ENCODE measurements at regions not wholly inside any gene's neighbourhood (a gene's known extent, or its start where the extent isn't known, plus 50 kb on each side); places are given as distances from the start of the nearest gene placed in this dataset.

DNA sequence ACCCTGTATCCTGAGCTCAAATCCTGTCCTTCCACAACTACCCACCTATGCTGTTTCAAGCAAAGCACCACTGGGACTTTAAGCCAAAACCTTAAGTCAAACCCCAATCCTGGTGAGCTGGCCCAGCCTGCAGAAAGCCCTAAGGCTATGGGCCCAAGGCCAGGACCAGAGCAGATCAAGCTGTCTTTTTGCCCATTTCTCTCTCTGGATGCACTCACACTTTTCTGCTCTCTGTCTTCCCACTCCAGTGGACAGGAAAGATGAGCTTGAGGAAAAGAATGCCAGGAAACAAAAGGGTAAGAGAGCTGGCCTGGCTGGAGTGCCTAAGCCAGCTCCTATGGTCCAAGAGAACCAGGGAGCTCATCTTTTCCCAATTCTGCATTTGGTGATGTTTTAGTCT lies 284.3 kb upstream of the ISX start:
- TF ChIP-seq, protein P1, sequence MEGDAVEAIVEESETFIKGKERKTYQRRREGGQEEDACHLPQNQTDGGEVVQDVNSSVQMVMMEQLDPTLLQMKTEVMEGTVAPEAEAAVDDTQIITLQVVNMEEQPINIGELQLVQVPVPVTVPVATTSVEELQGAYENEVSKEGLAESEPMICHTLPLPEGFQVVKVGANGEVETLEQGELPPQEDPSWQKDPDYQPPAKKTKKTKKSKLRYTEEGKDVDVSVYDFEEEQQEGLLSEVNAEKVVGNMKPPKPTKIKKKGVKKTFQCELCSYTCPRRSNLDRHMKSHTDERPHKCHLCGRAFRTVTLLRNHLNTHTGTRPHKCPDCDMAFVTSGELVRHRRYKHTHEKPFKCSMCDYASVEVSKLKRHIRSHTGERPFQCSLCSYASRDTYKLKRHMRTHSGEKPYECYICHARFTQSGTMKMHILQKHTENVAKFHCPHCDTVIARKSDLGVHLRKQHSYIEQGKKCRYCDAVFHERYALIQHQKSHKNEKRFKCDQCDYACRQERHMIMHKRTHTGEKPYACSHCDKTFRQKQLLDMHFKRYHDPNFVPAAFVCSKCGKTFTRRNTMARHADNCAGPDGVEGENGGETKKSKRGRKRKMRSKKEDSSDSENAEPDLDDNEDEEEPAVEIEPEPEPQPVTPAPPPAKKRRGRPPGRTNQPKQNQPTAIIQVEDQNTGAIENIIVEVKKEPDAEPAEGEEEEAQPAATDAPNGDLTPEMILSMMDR (IDR thresholded peaks at IDR 0.05), result no peak
- no peak for TF ChIP-seq EP300 (IDR thresholded peaks at IDR 0.05)
- no peak for TF ChIP-seq POLR2A (IDR thresholded peaks at IDR 0.05; ENCODE audit: low read depth)
- no peak for TF ChIP-seq POLR2AphosphoS5 (IDR thresholded peaks at IDR 0.05)
